Astrocyte of the cerebellum (primary cell): ENCODE measurements at regions not wholly inside any gene's neighbourhood (a gene's known extent, or its start where the extent isn't known, plus 50 kb on each side); places are given as distances from the start of the nearest gene placed in this dataset.
A peak's percentile ranks its signal among the peaks of the same experiment; 100 is the strongest.
"Not testable (repeated sequence)": the region's sequence is repeated elsewhere in the genome, so short reads cannot be mapped to it uniquely, and the experiment has no call there.

Experiments
- DNase-seq: peaks from one replicate; pipeline ENCODE4 v3.0.0-alpha.2; 2011; ENCODE audit warnings: low read depth
- H3K4me3 ChIP-seq: 2 replicates; pipeline ENCODE4 v1.5.1; 2011; ENCODE audit warnings: mild to moderate bottlenecking, low read depth, low read length, moderate library complexity
- in situ Hi-C: cut with HindIII; loops from 2 replicates; pipeline ENCODE4 v1.10.0; 2017; ENCODE audit warnings: low sequenced_read_pairs
- TF ChIP-seq, protein P1 (sequence below): IDR thresholded peaks from 2 replicates; pipeline ENCODE4 v1.5.1; 2012; ENCODE audit warnings: low read length, low read depth, moderate library complexity, mild to moderate bottlenecking; ENCODE audit errors: missing control alignments

DNA sequence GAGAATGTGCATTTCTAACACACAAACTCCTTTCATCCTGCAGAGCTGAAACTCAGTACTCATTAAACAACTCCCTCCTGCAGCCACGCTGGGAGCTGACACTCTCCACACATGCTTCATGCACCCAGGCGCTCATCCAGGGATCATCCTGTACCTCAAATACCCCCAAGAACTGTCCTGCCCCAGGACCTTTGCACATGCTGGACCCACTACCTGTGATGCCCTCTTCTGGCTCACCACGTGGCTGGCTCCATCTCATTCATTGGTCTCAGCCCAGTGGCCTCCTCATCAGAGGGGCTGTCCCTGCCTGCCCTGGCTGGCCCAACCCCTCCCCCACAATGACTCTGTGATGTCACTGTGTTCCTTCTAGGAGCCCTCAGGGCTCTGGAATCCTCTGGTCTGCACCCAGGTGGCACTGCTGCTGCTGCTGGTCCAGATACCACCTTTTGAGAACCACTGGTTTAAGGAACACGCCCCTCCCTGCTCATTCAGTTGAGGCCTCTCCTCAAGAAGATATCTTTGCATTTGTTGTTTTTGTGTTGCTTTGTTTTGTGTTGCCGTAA is 160.9 kb upstream of the FOXF1 start:
- in situ Hi-C loops: loop anchor here (10.0 kb wide), 1 partner anchor 45 kb away; no protein-coding TSS in a partner anchor
- no peak for DNase-seq
- TF ChIP-seq, protein P1, sequence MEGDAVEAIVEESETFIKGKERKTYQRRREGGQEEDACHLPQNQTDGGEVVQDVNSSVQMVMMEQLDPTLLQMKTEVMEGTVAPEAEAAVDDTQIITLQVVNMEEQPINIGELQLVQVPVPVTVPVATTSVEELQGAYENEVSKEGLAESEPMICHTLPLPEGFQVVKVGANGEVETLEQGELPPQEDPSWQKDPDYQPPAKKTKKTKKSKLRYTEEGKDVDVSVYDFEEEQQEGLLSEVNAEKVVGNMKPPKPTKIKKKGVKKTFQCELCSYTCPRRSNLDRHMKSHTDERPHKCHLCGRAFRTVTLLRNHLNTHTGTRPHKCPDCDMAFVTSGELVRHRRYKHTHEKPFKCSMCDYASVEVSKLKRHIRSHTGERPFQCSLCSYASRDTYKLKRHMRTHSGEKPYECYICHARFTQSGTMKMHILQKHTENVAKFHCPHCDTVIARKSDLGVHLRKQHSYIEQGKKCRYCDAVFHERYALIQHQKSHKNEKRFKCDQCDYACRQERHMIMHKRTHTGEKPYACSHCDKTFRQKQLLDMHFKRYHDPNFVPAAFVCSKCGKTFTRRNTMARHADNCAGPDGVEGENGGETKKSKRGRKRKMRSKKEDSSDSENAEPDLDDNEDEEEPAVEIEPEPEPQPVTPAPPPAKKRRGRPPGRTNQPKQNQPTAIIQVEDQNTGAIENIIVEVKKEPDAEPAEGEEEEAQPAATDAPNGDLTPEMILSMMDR: no peak
- H3K4me3 ChIP-seq: no peak overlapping the region

DNA sequence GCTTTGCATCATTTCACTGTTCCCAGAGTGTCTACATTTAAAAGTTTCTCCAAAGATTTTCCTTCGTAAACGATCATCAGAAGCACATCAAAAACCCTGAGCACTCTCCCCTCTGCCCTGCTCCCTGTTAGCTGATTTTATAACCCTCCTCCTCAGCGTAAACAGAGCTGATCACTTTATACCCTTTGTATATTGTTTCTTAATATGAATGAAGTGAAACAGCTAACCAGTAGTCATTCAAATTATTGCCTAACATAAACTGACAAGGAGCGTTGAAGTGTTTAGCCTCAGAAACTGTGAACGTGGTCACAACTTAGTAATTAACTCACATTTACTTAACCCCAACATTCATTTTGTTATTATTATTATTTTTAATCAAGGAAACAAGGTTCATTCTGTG is 160.0 kb upstream of the FOXF1 start:
- no peak overlapping the region for H3K4me3 ChIP-seq
- no peak for DNase-seq
- TF ChIP-seq, protein P1: no peak
- in situ Hi-C loops: no loop called here

DNA sequence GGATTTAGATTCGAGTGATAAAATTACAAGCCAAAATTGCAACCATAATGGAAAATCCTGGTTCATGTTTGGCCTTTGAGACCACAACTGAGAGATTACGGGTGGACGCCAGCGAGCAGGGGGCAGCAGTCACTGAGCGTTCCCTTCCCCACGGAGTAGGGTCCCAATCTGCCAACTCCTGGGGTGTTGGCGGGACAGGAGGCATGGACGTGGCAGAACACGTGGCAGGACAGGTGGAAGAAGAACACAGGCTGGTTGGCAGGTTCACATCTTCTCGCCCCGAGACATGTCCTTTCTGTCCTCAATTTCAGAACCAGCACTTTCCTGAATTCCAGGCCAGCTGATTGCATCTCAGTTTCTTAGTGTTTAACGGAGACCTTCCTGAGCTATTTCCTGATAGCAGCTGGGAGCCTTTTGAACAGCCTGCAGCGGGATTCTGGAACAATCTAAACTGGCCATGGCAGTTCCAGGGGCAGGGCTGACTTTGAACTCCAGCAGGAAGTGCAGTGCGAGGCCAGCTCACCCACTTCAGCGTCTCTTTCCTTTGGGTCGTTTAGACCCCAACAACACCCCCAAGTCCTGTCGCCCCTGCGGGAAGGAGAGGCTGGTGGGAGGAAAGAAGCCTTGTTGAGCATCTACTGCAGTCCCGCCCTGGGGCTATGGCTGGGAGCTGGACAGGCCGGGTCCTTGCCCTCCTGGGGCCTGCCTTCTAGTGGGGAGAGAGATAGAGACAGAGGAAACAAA is 159.1 kb upstream of the FOXF1 start:
- DNase-seq: no peak
- in situ Hi-C loops: no loop called here
- H3K4me3 ChIP-seq: no peak overlapping the region
- TF ChIP-seq, protein P1: no peak

DNA sequence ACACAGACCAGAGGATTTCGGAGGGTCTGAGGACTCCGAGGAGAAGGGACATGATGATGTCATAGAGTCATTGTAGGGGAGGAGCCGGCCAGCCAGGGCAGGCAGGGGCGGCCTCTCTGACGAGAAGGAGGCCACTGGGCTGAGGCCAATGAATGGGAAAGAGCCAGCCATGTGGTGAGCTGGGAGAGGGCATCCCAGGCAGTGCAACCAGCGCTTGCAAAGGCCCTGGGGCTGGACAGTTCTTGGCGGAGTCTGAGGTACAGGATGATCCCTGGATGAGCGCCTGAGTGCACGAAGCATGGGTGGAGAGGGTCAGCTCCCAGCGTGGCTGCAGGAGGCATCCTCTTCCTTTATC is 158.6 kb upstream of the FOXF1 start:
- DNase-seq, H3K4me3 ChIP-seq, in situ Hi-C loops: not testable (repeated sequence)

DNA sequence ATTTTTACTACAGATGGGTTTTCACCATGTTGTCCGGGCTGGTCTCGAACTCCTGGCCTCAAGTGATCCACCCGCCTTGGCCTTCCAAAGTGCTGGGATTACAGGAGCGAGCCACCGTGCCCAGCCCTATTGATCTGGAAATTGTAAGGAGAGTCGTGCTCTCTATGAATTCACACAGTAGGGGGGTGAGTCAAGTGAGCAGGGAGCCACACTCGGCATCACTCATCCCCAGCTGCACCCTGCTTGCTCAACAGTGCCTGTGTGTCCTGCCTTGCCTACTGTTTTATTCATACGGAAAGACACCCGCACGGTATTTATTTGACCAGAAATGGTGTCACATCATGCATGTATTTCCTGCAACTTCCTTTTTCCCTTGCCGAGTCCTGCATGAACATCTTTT is 157.2 kb upstream of the FOXF1 start:
- DNase-seq: no peak
- no peak overlapping the region for H3K4me3 ChIP-seq
- in situ Hi-C loops: no loop called here
- TF ChIP-seq, protein P1: no peak

DNA sequence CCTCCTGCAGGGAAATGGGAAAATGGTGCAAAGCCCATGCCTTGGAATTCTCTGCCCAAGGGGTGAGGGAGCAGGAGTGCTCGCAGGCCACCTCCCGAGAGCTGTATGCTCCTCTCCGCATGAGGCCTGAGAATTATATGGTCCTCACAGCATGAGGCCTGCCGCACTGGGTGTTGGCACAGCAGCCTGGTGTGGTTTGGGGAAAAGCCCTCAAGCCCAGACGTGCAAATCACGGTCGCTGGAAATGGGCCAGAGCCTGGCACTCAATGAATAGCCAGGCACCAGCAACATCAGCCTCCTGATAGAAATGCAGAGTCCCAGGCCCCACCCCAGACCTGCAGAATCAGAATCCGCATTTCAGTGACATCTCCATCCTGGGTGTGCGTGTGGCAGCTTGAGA is 156.4 kb upstream of the FOXF1 start:
- TF ChIP-seq, protein P1: no peak
- no peak overlapping the region for H3K4me3 ChIP-seq
- in situ Hi-C loops: no loop called here
- no peak for DNase-seq

DNA sequence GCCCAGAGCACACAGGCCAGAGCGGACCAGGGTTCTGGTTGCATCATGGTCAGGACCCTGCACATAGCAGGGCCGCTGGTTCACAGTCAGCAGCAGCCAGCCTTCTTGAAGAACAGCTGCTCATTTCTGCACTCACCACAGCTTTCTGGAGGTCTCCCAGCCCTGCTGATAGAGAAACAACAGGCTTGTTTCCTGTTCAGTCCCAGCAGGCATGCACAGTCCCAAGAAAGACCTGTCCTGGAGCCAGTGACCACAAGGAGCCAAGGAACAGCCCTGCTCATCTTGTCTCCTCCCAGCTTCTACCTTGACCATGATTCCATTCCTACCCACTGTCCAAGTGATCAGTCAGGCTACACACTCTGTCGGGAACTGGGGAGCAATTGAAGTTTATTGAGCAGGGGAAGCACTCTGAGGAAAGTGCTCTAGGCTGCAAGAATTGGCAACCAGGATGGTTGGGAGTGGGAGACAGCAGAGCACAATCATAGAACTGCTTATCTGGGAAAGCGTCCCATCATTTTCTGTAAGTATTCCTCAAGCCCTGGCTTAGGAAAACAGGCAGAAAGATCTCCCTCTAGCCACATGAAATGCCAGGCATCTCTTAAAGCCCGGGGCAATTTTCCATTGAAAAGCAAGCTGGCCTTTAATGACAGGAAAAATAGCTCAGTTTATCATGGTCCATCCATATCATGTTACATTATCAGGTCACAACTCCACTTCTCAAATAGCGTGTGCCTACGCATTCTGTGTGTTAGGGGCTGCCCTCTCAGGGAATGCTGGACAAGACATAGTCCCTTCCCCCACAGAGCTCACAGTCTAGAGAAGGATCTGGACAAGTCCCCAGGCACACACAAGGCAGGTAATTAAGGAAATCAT is 155.4 kb upstream of the FOXF1 start:
- peak; percentile 80 for DNase-seq
- TF ChIP-seq, protein P1: no peak
- in situ Hi-C loops: no loop called here

More for the DNA sequence above, 155.4 kb upstream of the FOXF1 start:
- H3K4me3 ChIP-seq: no peak overlapping the region
